GM19035 (cell line): ENCODE measurements at regions not wholly inside any gene's neighbourhood (a gene's known extent, or its start where the extent isn't known, plus 50 kb on each side); places are given as distances from the start of the nearest gene placed in this dataset.

ENCODE experiments used
- ATAC-seq: cut with Tn5 transposase; IDR thresholded peaks from one replicate; pipeline ENCODE4 v1.9.1; 2021; ENCODE audit not compliant: unreplicated experiment

- ATAC-seq = no peak
Observed at GRCh38 chr5:61820836-61821235, 485.2 kb upstream of the KIF2A start.

GRCh38 chr5:61821561-61821960 is 484.4 kb upstream of the KIF2A start:
- ATAC-seq = no peak

- no peak for ATAC-seq
Observed at GRCh38 chr5:61822584-61822983, 483.4 kb upstream of the KIF2A start.

- no peak for ATAC-seq
Observed at GRCh38 chr5:61823065-61823464, 482.9 kb upstream of the KIF2A start.

- no peak for ATAC-seq
Observed at GRCh38 chr5:61823781-61824180, 482.2 kb upstream of the KIF2A start.

- no peak for ATAC-seq
Observed at GRCh38 chr5:61824396-61824795, 481.6 kb upstream of the KIF2A start.

- no peak for ATAC-seq
Observed at GRCh38 chr5:61827445-61827975, 478.5 kb upstream of the KIF2A start.

- no peak for ATAC-seq
Observed at GRCh38 chr5:61828856-61829255, 477.1 kb upstream of the KIF2A start.

GRCh38 chr5:61831736-61832135 is 474.3 kb upstream of the KIF2A start:
- ATAC-seq = no peak

GRCh38 chr5:61837788-61838187 is 468.2 kb upstream of the KIF2A start:
- ATAC-seq = no peak

- no peak for ATAC-seq
Observed at GRCh38 chr5:61840361-61840760, 465.6 kb upstream of the KIF2A start.

GRCh38 chr5:61842840-61843239 is 463.2 kb upstream of the KIF2A start:
- no peak for ATAC-seq

GRCh38 chr5:61850696-61851095 is 455.3 kb upstream of the KIF2A start:
- ATAC-seq = no peak

- no peak for ATAC-seq
Observed at GRCh38 chr5:61854531-61854930, 451.5 kb upstream of the KIF2A start.

GRCh38 chr5:61860978-61861377 is 445.0 kb upstream of the KIF2A start:
- no peak for ATAC-seq

- ATAC-seq = no peak
Observed at GRCh38 chr5:61866930-61867329, 439.1 kb upstream of the KIF2A start.

- ATAC-seq = no peak
Observed at GRCh38 chr5:61869333-61869732, 436.7 kb upstream of the KIF2A start.

GRCh38 chr5:61878471-61878870 is 427.5 kb upstream of the KIF2A start:
- ATAC-seq = no peak

GRCh38 chr5:61881821-61882487 is 424.1 kb upstream of the KIF2A start:
- ATAC-seq = no peak

GRCh38 chr5:61882901-61883500 is 423.0 kb upstream of the KIF2A start:
- no peak for ATAC-seq

GRCh38 chr5:61884252-61884855 is 421.7 kb upstream of the KIF2A start:
- no peak for ATAC-seq

GRCh38 chr5:61886214-61886613 is 419.8 kb upstream of the KIF2A start:
- no peak for ATAC-seq
